ENCODE measurements at regions not wholly inside any gene's neighbourhood (a gene's known extent, or its start where the extent isn't known, plus 50 kb on each side); places are given as distances from the start of the nearest gene placed in this dataset.

GRCh38 chr6:48915591-48915990 is 547.5 kb downstream of the MMUT start:
- ATAC-seq = no peak

GRCh38 chr6:48912503-48912902 is 550.5 kb downstream of the MMUT start:
- TF ChIP-seq ZNF70 (CRISPR knock-in tag; IDR thresholded peaks at IDR 0.05) (no peak), TCF4 (CRISPR knock-in tag; IDR thresholded peaks at IDR 0.05; ENCODE audit: borderline replicate concordance) (no peak), OSR1 (CRISPR knock-in tag; IDR thresholded peaks at IDR 0.05) (no peak), SNAI2 (CRISPR knock-in tag; IDR thresholded peaks at IDR 0.05) (no peak), ZFP3 (CRISPR knock-in tag; IDR thresholded peaks at IDR 0.05) (no peak), TSHZ2 (CRISPR knock-in tag; IDR thresholded peaks at IDR 0.05) (no peak), PATZ1 (CRISPR knock-in tag; IDR thresholded peaks at IDR 0.05; ENCODE audit: borderline replicate concordance) (no peak), CSRNP3 (CRISPR knock-in tag; IDR thresholded peaks at IDR 0.05) (no peak), RARB (CRISPR knock-in tag; IDR thresholded peaks at IDR 0.05) (no peak)
- ATAC-seq = no peak

More at GRCh38 chr6:48915591-48915990, 547.5 kb downstream of the MMUT start:
- TF ChIP-seq RARB (CRISPR knock-in tag; IDR thresholded peaks at IDR 0.05) = no peak
- TF ChIP-seq GLIS3 (CRISPR knock-in tag; IDR thresholded peaks at IDR 0.05) = no peak
- TF ChIP-seq POU6F1 (CRISPR knock-in tag; IDR thresholded peaks at IDR 0.05; ENCODE audit: borderline replicate concordance, low read depth) = no peak

GRCh38 chr6:48904809-48905208 is 558.2 kb downstream of the MMUT start:
- ATAC-seq = no peak

More at GRCh38 chr6:48904809-48905208, 558.2 kb downstream of the MMUT start:
- no peak for TF ChIP-seq ARNTL (CRISPR knock-in tag; IDR thresholded peaks at IDR 0.05; ENCODE audit: borderline replicate concordance, low read depth)
- TF ChIP-seq PPARA (CRISPR knock-in tag; IDR thresholded peaks at IDR 0.05; ENCODE audit: borderline replicate concordance) = no peak
- TF ChIP-seq CSDC2 (CRISPR knock-in tag; IDR thresholded peaks at IDR 0.05) = no peak
- no peak for TF ChIP-seq ZNF70 (CRISPR knock-in tag; IDR thresholded peaks at IDR 0.05)
- TF ChIP-seq ZFP30 (CRISPR knock-in tag; IDR thresholded peaks at IDR 0.05) = no peak
- TF ChIP-seq CSRNP3 (CRISPR knock-in tag; IDR thresholded peaks at IDR 0.05) = no peak
- TF ChIP-seq ISL1 (CRISPR knock-in tag; IDR thresholded peaks at IDR 0.05) = no peak
- TF ChIP-seq PATZ1 (CRISPR knock-in tag; IDR thresholded peaks at IDR 0.05; ENCODE audit: borderline replicate concordance) = no peak
- TF ChIP-seq ZNF8 (CRISPR knock-in tag; IDR thresholded peaks at IDR 0.05) = no peak
- TF ChIP-seq TOX (CRISPR knock-in tag; IDR thresholded peaks at IDR 0.05; ENCODE audit: borderline replicate concordance) = no peak
- no peak for TF ChIP-seq TCF4 (CRISPR knock-in tag; IDR thresholded peaks at IDR 0.05; ENCODE audit: borderline replicate concordance)
- no peak for TF ChIP-seq RARB (CRISPR knock-in tag; IDR thresholded peaks at IDR 0.05)
- TF ChIP-seq ZC3H10 (CRISPR knock-in tag; IDR thresholded peaks at IDR 0.05) = no peak
- TF ChIP-seq TSHZ2 (CRISPR knock-in tag; IDR thresholded peaks at IDR 0.05) = no peak
- TF ChIP-seq ZFP3 (CRISPR knock-in tag; IDR thresholded peaks at IDR 0.05) = no peak

Measured in SK-N-SH treated with all-trans-retinoic acid at 6 μM for 48 hours (cell line).